ENCODE measurements at regions not wholly inside any gene's neighbourhood (a gene's known extent, or its start where the extent isn't known, plus 50 kb on each side); places are given as distances from the start of the nearest gene placed in this dataset.

DNA sequence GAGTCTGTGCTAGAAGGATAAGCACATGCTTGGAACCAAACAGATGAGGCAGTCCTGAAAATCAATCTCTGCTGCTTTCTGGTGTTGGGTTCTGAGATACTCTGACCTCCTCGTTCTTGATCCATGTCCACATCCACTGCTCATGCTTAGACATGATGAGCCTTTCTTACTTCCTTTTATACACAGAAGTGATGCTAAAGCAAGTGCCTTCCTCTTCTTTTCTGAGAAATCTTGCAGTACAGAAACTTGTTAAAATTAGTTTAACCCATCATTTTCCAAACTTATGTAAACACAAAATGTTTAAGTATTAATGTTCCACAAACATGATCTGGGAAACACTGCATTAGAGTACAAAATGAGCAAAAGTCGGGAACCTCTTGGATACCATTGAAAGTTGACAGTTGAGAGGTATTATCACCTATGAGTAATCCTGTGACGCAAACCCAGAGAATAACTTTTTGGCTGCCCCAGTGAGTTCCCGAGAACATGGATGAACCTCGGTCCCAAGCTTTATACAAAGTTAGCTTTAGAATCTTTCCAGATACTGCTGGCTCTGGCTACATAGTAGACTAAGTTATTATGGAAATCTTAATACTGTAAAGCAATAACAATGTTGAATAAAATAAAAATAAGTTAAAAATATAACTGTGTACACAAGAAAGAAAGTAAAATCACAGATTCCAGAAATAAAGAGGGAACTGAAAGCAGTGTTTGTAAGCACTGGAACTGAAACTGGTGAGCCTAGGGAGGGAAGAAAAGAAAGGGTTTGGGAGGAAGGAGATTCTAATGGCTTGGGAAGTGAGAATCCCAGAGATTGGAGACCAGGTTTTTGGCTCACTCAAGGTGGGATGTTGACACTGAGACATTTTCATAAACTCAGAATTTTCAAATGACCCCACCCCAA, 429.3 kb upstream of the RUNX1 start:
- TF ChIP-seq POLR2A (IDR thresholded peaks at IDR 0.05; ENCODE audit: low read depth, low read length) (no peak), CTCF (IDR thresholded peaks at IDR 0.05; ENCODE audit: extremely low read depth in 1 of 2, insufficient read depth in 1 of 2, low read depth in 1 of 2, low read length in 2 of 2) (no peak), JUN (IDR thresholded peaks at IDR 0.05; ENCODE audit: borderline replicate concordance, insufficient read depth, insufficient read length, low read depth) (no peak), EZH2 (IDR thresholded peaks at IDR 0.05; ENCODE audit: borderline replicate concordance, low read depth, low read length, severe bottlenecking) (no peak)

Data from endothelial cell of umbilical vein (primary cell).